ACHN (cell line): ENCODE measurements at regions not wholly inside any gene's neighbourhood (a gene's known extent, or its start where the extent isn't known, plus 50 kb on each side); places are given as distances from the start of the nearest gene placed in this dataset.
"Not testable (repeated sequence)": the region's sequence is repeated elsewhere in the genome, so short reads cannot be mapped to it uniquely, and the experiment has no call there.

ENCODE experiments used
- DNase-seq: peaks from one replicate; pipeline ENCODE4 v3.0.0-alpha.2; 2015
- in situ Hi-C: cut with HindIII; loops from 2 replicates; pipeline ENCODE4 v1.10.0; 2017; ENCODE audit warnings: low sequenced_read_pairs, low pct_ligation_motif_present, low pct_unique_long_range_greater_than_20kb

DNA sequence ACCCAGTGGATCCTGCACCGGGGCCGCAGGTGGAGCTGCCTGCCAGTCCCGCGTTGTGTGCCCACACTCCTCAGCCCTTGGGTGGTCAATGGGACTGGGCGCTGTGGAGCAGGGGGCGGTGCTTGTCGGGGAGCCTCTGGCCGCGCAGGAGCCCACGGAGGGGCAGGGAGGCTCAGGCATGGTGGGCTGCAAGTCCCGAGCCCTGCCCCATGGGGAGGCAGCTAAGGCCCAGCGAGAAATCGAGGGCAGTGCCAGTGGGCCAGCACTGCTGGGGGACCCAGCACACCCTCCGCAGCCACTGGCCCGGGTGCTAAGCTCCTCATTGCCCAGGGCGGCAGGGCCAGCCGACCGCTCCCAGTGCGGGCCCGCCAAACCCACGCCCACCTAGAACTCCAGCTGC, 2126.4 kb downstream of the LRRC4C start:
- DNase-seq, in situ Hi-C loops: not testable (repeated sequence)

- in situ Hi-C loops, result no loop called here
Observed at GRCh38 chr11:39327302-39327701, 2132.2 kb downstream of the LRRC4C start.

DNA sequence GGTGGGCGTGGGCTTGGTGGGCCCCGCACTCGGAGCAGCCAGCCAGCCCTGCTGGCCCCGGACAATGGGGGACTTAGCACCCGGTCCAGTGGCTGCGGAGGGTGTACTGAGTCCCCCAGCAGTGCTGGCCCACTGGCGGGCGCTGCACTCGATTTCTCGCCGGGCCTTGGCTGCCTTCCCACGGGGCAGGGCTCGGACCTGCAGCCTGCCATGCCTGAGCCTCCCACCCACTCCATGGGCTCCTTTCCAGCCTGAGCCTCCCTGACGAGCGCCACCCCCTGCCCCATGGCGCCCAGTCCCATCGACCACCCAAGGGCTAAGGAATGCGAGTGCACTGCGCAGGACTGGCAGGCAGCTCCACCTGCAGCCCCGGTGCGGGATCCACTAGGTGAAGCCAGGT, 2147.6 kb downstream of the LRRC4C start:
- in situ Hi-C loops, DNase-seq: not testable (repeated sequence)

More at GRCh38 chr11:39327302-39327701, 2132.2 kb downstream of the LRRC4C start:
- no peak for DNase-seq

GRCh38 chr11:39304586-39304985, 2154.9 kb downstream of the LRRC4C start:
- no peak for DNase-seq
- in situ Hi-C loops, result no loop called here

- DNase-seq, result no peak
- in situ Hi-C loops, result no loop called here
Observed at GRCh38 chr11:39294648-39295047, 2164.8 kb downstream of the LRRC4C start.

DNA sequence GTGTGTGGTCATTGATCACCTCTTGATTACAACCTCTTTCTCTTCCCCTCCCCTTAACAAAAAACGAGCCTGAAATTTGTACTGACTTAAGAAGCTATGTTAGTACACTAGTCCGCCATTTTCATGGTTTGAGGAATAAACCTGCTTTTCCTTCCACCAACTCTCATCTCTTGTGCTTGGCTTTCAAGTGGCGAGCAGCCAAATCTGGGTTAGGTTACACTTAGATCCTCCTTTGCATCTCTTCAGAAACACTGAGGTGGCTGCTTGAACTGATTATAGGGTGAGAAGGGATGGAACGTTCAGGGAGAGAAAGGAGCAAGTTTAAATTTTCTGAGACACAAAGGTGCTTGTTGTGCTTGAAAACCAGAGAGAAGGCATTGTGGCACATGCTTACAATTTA, 2171.4 kb downstream of the LRRC4C start:
- no peak for DNase-seq
- in situ Hi-C loops, result no loop called here

- in situ Hi-C loops, result no loop called here
- no peak for DNase-seq
Observed at GRCh38 chr11:39268176-39268690, 2191.2 kb downstream of the LRRC4C start.

DNA sequence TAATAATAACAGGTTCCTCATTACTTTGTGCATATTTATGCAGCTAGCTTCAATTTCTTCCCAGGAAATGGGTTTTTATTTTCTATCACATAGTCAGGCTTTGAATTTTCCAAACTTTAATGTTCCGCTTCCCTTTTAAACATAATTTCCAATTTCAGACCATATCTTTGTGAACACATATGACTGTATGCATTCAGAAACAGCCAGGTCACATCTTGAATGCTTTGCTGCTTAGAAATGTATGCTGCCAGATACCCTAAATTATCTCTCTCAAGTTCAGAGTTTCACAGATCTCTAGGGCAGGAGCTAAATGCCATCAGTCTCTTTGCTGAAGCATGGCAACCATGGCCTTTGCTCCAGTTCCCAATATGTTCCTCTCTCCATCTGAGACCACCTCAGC, 2203.8 kb downstream of the LRRC4C start:
- DNase-seq, result no peak

DNA sequence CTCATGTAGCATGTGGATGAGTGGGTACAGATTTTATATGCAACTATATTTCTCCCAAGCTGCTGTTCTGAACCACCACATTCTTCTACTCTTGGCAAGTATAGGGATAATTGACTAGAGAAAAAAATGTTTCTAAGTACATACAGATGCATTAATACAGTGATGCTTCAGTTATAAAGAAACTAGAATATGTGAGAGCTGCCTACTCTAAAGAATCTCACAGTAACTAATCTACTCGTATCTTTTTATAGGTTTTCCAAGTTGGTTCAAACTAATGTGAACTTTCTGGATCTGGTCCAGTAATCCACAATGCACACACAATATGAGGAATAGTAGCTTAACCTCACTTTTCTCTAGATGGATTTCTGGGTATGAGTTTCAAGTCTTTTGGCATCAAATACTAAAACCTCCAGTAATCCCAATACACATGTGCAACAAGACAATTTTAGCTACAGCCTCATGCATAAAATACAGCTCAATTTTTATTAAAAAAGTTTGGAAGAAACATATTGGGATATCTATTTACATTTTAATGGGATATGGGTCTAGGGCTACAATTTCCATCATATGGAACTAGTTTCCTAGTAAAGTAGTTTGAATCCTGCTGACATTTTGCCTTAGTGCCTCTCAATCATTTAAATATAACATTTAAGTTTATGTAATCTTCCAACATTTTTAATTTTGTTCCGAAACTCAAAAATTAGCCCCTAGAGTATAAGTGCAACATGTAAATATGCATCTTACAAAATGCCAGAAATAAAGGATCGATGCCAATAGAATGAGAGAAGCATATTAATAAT, 2209.7 kb downstream of the LRRC4C start:
- in situ Hi-C loops, result no loop called here
- DNase-seq, result no peak

More for the DNA sequence above, 2203.8 kb downstream of the LRRC4C start:
- in situ Hi-C loops, result no loop called here

DNA sequence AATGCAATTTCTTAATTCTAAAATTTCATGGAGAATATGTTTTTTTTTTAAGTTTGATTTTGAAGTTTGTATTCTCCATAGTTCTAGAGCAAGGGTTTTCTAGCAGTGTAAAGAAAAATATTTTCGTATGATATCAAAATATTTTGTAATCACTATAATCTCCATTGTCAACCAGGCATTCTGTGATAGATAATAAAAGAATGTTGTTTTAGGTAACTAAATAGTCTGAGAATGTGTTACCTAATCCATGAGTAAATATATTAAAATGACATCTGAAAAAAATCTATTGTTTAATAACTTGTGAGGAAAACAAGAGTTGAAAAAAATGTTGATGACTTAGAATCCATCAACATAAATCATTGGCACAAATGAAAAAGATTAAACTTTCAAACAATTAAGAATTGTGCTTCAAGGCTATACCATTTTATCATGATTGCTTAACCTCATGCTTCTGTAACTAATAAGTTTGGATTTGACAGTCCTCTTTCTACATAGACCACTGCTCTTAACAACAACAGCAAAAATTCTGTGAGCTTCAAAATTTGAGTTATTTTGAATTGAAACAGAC, 2211.8 kb downstream of the LRRC4C start:
- DNase-seq, result no peak
- in situ Hi-C loops, result no loop called here

GRCh38 chr11:39239553-39239952, 2219.9 kb downstream of the LRRC4C start:
- in situ Hi-C loops, result no loop called here

DNA sequence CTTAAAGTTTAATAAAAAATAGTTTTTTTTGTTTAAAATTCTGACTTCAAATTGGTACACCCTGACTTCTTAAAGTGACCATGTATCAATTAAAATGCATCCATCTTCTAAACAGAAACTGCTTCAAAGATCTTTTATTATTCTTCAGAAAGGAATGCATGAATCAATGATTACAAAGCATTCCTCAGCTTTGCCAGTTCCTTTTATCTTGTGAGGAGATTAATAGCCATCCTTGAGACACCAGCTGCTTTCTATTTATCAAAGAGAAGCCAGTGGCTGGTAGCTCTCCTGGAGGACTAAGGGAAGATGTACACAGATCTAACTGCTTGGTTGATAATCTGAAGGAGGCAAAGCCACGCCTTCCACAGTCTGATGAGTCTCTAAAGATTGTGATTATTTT, 2222.5 kb downstream of the LRRC4C start:
- no peak for DNase-seq
- in situ Hi-C loops, result no loop called here

More at GRCh38 chr11:39239553-39239952, 2219.9 kb downstream of the LRRC4C start:
- DNase-seq, result no peak

- in situ Hi-C loops, result no loop called here
- no peak for DNase-seq
Observed at GRCh38 chr11:39221550-39222138, 2237.8 kb downstream of the LRRC4C start.

DNA sequence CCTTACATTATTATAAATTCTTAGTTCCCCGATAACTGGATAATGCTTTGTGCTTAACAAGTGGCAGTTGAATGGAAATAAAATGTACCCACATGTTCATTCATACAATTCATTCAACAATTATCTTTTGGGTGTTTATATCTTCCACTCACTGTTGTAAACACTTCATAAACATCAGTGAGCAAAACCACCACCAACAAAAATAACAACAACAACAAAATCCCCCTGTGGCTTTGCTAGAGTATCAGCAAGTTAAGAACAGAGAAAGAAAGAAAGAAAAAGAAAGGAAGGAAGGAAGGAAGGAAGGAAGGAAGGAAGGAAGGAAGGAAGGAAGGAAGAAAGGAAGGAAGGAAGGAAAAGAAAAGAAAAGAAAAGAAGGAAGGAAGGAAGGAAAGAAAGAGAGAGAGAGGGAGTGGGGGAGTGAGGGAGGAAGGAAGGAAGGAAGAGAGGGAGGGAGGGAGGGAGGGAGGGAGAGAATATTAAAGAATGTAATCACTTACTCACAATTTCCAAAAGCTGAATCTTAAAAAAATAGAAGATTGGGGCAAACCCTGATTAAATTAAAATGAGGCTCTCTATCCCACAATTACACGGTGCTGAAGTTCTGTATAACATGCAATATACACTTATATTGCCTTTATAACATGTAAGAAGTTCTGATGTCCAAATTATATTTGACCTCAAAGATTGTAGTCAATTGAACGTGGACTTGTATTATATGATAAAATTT, 2238.8 kb downstream of the LRRC4C start:
- in situ Hi-C loops, result no loop called here

GRCh38 chr11:39220069-39220468, 2239.4 kb downstream of the LRRC4C start:
- DNase-seq, result no peak
- in situ Hi-C loops, result no loop called here

More for the DNA sequence above, 2238.8 kb downstream of the LRRC4C start:
- no peak for DNase-seq

DNA sequence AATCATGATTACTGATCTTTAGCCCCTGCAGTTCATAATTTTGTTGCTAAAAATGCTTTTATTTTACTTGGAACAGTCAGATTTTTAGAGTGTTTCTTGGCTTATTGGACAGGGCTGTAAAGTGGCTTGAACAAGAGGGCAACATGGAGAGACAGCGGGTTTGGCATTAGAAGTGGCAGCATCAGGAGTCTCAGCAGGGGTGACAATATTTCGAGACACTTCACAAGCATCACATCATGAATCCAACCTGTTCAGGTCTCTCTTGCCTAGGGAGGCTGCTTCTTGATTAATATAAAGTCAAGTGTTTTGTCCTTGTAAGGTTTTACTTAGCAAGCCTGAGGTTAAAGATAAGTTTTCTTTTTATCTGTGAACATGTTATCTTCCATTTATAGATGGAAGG, 2249.5 kb downstream of the LRRC4C start:
- no peak for DNase-seq
- in situ Hi-C loops, result no loop called here

GRCh38 chr11:39205236-39205995, 2254.0 kb downstream of the LRRC4C start:
- DNase-seq, result no peak
- in situ Hi-C loops, result no loop called here

DNA sequence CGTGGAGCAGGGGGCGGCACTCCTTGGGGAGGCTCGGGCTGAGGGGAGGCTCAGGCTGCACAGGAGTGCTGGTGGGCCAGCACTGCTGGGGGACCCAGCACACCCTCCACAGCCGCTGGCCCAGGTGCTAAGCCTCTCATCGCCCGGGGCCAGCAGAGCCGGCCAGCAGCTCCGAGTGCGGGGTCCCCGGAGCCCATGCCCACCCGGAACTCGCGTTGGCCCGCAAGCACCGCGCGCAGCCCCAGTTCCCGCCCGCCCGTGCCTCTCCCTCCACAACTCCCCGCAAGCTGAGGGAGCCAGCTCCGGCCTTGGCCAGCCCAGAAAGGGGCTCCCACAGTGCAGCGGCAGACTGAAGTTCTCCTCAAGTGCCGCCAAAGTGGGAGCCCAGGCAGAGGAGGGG, 2266.8 kb downstream of the LRRC4C start:
- in situ Hi-C loops, result no loop called here

More for the DNA sequence above, 2266.8 kb downstream of the LRRC4C start:
- no peak for DNase-seq
